ENCODE measurements at regions not wholly inside any gene's neighbourhood (a gene's known extent, or its start where the extent isn't known, plus 50 kb on each side); places are given as distances from the start of the nearest gene placed in this dataset.

GRCh38 chr7:106987777-106988176 lies 56.7 kb upstream of the PRKAR2B start:
- Histone ChIP-seq H3K27ac (replicated peaks) (no peak overlapping the region), H3K4me3 (replicated peaks; ENCODE audit: insufficient read depth, low read length) (no peak overlapping the region), H3K27me3 (ENCODE audit: insufficient read depth, poor library complexity, severe bottlenecking) (no peaks in the 10 kb centered on the region)
- no peak for DNase-seq (ENCODE audit: low read depth in 1 of 2, low spot score in 1 of 2)
- TF ChIP-seq GABPA (IDR thresholded peaks at IDR 0.05; ENCODE audit: low read depth): no peak
- TF ChIP-seq SPI1 (IDR thresholded peaks at IDR 0.05; ENCODE audit: borderline replicate concordance, low read depth): no peak
- TF ChIP-seq CTCF (IDR thresholded peaks at IDR 0.05; ENCODE audit: insufficient read depth, low read length): no peak
- no peak for TF ChIP-seq REST (IDR thresholded peaks at IDR 0.05; ENCODE audit: insufficient replicate concordance, low read depth)
- TF ChIP-seq POLR2AphosphoS5 (IDR thresholded peaks at IDR 0.05; ENCODE audit: low read depth): no peak

- TF ChIP-seq SPI1 (IDR thresholded peaks at IDR 0.05; ENCODE audit: borderline replicate concordance, low read depth) (no peak), GABPA (IDR thresholded peaks at IDR 0.05; ENCODE audit: low read depth) (no peak), POLR2AphosphoS5 (IDR thresholded peaks at IDR 0.05; ENCODE audit: low read depth) (no peak), CTCF (IDR thresholded peaks at IDR 0.05; ENCODE audit: insufficient read depth, low read length) (no peak), REST (IDR thresholded peaks at IDR 0.05; ENCODE audit: insufficient replicate concordance, low read depth) (no peak)
- no peak for DNase-seq (ENCODE audit: low read depth in 1 of 2, low spot score in 1 of 2)
- no peaks in the 10 kb centered on the region for H3K27me3 ChIP-seq (ENCODE audit: insufficient read depth, poor library complexity, severe bottlenecking)
- H3K27ac ChIP-seq (replicated peaks): no peak overlapping the region
- no peak overlapping the region for H3K4me3 ChIP-seq (replicated peaks; ENCODE audit: insufficient read depth, low read length)
Measured at GRCh38 chr7:106992511-106992910, 52.0 kb upstream of the PRKAR2B start.
